Hepatocyte (in vitro differentiated cells): ENCODE measurements at regions not wholly inside any gene's neighbourhood (a gene's known extent, or its start where the extent isn't known, plus 50 kb on each side); places are given as distances from the start of the nearest gene placed in this dataset.

Source experiments
- CTCF ChIP-seq: fragments of 200-600 bp; sonication (generic); IDR thresholded peaks from 2 replicates; pipeline ENCODE4 v1.5.1; 2016; ENCODE audit warnings: antibody characterized with exemption, mild to moderate bottlenecking; ENCODE audit not compliant: poor library complexity
- EZH2 ChIP-seq: fragments of 200-600 bp; sonication (generic); IDR thresholded peaks from 2 replicates; pipeline ENCODE4 v1.6.1; 2016; ENCODE audit warnings: antibody characterized with exemption, mild to moderate bottlenecking, borderline replicate concordance
- EZH2phosphoT487 ChIP-seq: fragments of 200-600 bp; sonication (generic); IDR thresholded peaks from one replicate; pipeline ENCODE4 v1.6.1; 2018; ENCODE audit warnings: antibody characterized with exemption, mild to moderate bottlenecking, low read depth, moderate library complexity; ENCODE audit not compliant: unreplicated experiment, severe bottlenecking

GRCh38 chr2:116859708-116860107, 954.8 kb upstream of the DDX18 start:
- TF ChIP-seq CTCF (no peak), EZH2 (no peak), EZH2phosphoT487 (no peak)
